ENCODE measurements at regions not wholly inside any gene's neighbourhood (a gene's known extent, or its start where the extent isn't known, plus 50 kb on each side); places are given as distances from the start of the nearest gene placed in this dataset.

GRCh38 chr2:183552716-183553115 is 428.5 kb downstream of the NUP35 start:
- TF ChIP-seq POLR2AphosphoS5 (IDR thresholded peaks at IDR 0.05; ENCODE audit: low read depth) = no peak
- TF ChIP-seq EZH2 (IDR thresholded peaks at IDR 0.05; ENCODE audit: low read depth, unreplicated experiment) = no peak
- TF ChIP-seq, protein P1, sequence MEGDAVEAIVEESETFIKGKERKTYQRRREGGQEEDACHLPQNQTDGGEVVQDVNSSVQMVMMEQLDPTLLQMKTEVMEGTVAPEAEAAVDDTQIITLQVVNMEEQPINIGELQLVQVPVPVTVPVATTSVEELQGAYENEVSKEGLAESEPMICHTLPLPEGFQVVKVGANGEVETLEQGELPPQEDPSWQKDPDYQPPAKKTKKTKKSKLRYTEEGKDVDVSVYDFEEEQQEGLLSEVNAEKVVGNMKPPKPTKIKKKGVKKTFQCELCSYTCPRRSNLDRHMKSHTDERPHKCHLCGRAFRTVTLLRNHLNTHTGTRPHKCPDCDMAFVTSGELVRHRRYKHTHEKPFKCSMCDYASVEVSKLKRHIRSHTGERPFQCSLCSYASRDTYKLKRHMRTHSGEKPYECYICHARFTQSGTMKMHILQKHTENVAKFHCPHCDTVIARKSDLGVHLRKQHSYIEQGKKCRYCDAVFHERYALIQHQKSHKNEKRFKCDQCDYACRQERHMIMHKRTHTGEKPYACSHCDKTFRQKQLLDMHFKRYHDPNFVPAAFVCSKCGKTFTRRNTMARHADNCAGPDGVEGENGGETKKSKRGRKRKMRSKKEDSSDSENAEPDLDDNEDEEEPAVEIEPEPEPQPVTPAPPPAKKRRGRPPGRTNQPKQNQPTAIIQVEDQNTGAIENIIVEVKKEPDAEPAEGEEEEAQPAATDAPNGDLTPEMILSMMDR (conservative IDR thresholded peaks at IDR 0.05; ENCODE audit: low read depth in 2 of 2) = no peak
- no peak for TF ChIP-seq NANOG (IDR thresholded peaks at IDR 0.05; ENCODE audit: borderline replicate concordance)
- TF ChIP-seq EZH2phosphoT487 (IDR thresholded peaks at IDR 0.05; ENCODE audit: unreplicated experiment) = no peak
- no peak for TF ChIP-seq REST (IDR thresholded peaks at IDR 0.05; ENCODE audit: unreplicated experiment)

Measured in GM23338 (cell line).